ENCODE measurements at regions not wholly inside any gene's neighbourhood (a gene's known extent, or its start where the extent isn't known, plus 50 kb on each side); places are given as distances from the start of the nearest gene placed in this dataset.

DNA sequence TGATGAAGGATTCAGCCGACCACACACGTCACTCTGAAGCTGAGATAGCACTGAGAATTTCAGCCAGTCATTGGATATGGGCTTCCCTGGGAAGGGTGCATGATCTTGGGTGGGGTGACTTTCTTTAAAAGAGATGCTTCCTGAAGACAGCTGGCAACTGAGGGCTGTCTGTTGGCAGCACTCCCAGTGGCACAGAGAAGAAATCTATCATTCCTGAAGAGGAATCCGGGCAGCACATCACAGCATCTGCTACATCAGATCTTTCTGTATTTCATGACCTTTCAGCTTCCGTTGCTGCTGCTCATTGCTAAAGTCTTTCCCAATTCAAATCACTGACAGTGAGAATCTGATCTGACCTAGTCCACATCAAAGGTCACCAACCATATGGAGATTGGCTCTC lies 193.8 kb upstream of the RBPJ start (continued):
- TF ChIP-seq, protein P1, sequence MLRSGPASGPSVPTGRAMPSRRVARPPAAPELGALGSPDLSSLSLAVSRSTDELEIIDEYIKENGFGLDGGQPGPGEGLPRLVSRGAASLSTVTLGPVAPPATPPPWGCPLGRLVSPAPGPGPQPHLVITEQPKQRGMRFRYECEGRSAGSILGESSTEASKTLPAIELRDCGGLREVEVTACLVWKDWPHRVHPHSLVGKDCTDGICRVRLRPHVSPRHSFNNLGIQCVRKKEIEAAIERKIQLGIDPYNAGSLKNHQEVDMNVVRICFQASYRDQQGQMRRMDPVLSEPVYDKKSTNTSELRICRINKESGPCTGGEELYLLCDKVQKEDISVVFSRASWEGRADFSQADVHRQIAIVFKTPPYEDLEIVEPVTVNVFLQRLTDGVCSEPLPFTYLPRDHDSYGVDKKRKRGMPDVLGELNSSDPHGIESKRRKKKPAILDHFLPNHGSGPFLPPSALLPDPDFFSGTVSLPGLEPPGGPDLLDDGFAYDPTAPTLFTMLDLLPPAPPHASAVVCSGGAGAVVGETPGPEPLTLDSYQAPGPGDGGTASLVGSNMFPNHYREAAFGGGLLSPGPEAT (IDR thresholded peaks at IDR 0.05; ENCODE audit: low read depth) = no peak
- TF ChIP-seq ATF7 (IDR thresholded peaks at IDR 0.05; ENCODE audit: low read depth) = no peak
- TF ChIP-seq, protein P2, sequence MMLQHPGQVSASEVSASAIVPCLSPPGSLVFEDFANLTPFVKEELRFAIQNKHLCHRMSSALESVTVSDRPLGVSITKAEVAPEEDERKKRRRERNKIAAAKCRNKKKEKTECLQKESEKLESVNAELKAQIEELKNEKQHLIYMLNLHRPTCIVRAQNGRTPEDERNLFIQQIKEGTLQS (IDR thresholded peaks at IDR 0.05; ENCODE audit: borderline replicate concordance, extremely low read depth, low read depth, low read length) = no peak
- TF ChIP-seq POLR2A (IDR thresholded peaks at IDR 0.05; ENCODE audit: low read depth, low read length) = no peak

DNA sequence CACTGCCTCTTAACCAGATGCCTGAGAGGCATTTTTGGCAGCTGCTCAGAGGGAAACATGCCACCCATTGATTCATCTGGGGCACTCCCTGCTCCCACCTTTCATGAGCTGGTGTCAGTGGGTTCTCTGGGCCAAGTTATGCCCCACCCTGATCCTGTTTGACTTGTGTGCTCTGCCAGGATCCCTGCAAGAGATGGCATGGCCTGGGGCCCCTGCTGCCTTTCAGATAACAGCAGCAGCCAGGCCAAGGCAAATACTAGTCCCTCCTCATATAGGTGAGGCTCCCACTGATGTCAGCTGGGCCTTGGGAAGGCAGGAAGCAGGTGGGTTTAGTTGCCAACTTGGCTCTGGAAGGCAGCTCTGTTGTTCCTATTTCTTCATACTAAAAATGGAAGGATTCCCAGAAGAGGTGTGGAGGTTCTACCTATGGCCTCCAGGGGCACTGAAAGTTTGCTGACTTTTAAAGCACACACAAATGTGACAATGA lies 192.9 kb upstream of the RBPJ start:
- ATAC-seq = no peak
- Histone ChIP-seq H3K4me3 (no peak overlapping the region), H3K9me3 (replicated peaks; ENCODE audit: control insufficient read depth, insufficient read depth, low read length) (peaks cover 13% of the 10 kb centered on the region), H4K20me1 (ENCODE audit: control insufficient read depth, insufficient read depth) (no peaks in the 10 kb centered on the region), H3K9ac (ENCODE audit: control insufficient read depth, insufficient read depth, low read length) (no peak overlapping the region), H3K36me3 (ENCODE audit: control insufficient read depth in 2 of 2, insufficient read depth in 2 of 2, low read length in 1 of 2) (no peaks in the 10 kb centered on the region), H3K79me2 (ENCODE audit: control insufficient read depth, insufficient read depth, low read length) (no peaks in the 10 kb centered on the region), H3K4me1 (ENCODE audit: control insufficient read depth, insufficient read depth, low read length) (peaks cover 45% of the 10 kb centered on the region), H3K27me3 (replicated peaks in 1 of 2; ENCODE audit: control insufficient read depth in 2 of 2, insufficient read depth in 2 of 2, low read length in 1 of 2) (no peaks in the 10 kb centered on the region), H3K4me2 (ENCODE audit: control insufficient read depth, insufficient read depth) (no peak overlapping the region), H2AFZ (ENCODE audit: control insufficient read depth, low read depth, low read length) (no peak overlapping the region), H3K27ac (ENCODE audit: control insufficient read depth, insufficient read depth) (no peak overlapping the region)
- no peak for FAIRE-seq
- BruUV-seq (replicated peaks) = no TSS peak
- RAD21 ChIA-PET (ENCODE audit: unreplicated experiment) = interaction anchor here (0.5 to 1.4 kb wide), 2 partner anchors 171 to 191 kb away, joined by 3 read pairs; no protein-coding TSS in a partner anchor
- SMC1A ChIA-PET (ENCODE audit: uncharacterized antibody, unreplicated experiment) = interaction anchor here (1.4 to 3.3 kb wide), 3 partner anchors 17 to 45 kb away, joined by 5 to 13 read pairs (median 10); no protein-coding TSS in a partner anchor
- intact Hi-C loops (cut with micrococcal nuclease; ENCODE audit: unreplicated experiment) (no loop called here), in situ Hi-C loops (cut with MboI) (no loop called here)
- DNase-seq (ENCODE audit: low read depth, low spot score) = no peak
- CTCF ChIA-PET = interaction anchor here (1.0 to 1.9 kb wide), 3 partner anchors 17 to 197 kb away, joined by 3 to 4 read pairs (median 3); no protein-coding TSS in a partner anchor
- POLR2A ChIA-PET = interaction anchor here (0.6 kb wide), 1 partner anchor 33 kb away, joined by 3 read pairs; no protein-coding TSS in a partner anchor
- TF ChIP-seq NFYA (IDR thresholded peaks at IDR 0.05; ENCODE audit: borderline replicate concordance, low read depth, low read length) (no peak), MXI1 (IDR thresholded peaks at IDR 0.05; ENCODE audit: low read depth, low read length) (no peak), MTA2 (IDR thresholded peaks at IDR 0.05; ENCODE audit: low read depth) (no peak), SIX5 (IDR thresholded peaks at IDR 0.05; ENCODE audit: low read depth, low read length, severe bottlenecking) (no peak), ZNF207 (IDR thresholded peaks at IDR 0.05; ENCODE audit: borderline replicate concordance) (no peak), CBX5 (IDR thresholded peaks at IDR 0.05; ENCODE audit: low read depth) (no peak), PAX5 (IDR thresholded peaks at IDR 0.05; ENCODE audit: borderline replicate concordance, low read depth, low read length) (no peak), NR2C1 (IDR thresholded peaks at IDR 0.05) (no peak), BRCA1 (IDR thresholded peaks at IDR 0.05; ENCODE audit: low read depth, low read length) (no peak), KDM1A (IDR thresholded peaks at IDR 0.05; ENCODE audit: borderline replicate concordance) (no peak), IRF4 (IDR thresholded peaks at IDR 0.05; ENCODE audit: low read depth, low read length) (no peak), PAX8 (IDR thresholded peaks at IDR 0.05) (no peak), CREB1 (IDR thresholded peaks at IDR 0.05; ENCODE audit: low read depth) (no peak)
- TF ChIP-seq, protein P3, sequence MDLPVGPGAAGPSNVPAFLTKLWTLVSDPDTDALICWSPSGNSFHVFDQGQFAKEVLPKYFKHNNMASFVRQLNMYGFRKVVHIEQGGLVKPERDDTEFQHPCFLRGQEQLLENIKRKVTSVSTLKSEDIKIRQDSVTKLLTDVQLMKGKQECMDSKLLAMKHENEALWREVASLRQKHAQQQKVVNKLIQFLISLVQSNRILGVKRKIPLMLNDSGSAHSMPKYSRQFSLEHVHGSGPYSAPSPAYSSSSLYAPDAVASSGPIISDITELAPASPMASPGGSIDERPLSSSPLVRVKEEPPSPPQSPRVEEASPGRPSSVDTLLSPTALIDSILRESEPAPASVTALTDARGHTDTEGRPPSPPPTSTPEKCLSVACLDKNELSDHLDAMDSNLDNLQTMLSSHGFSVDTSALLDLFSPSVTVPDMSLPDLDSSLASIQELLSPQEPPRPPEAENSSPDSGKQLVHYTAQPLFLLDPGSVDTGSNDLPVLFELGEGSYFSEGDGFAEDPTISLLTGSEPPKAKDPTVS (IDR thresholded peaks at IDR 0.05; ENCODE audit: low read depth, low read length) = no peak
- TF ChIP-seq, protein P4, sequence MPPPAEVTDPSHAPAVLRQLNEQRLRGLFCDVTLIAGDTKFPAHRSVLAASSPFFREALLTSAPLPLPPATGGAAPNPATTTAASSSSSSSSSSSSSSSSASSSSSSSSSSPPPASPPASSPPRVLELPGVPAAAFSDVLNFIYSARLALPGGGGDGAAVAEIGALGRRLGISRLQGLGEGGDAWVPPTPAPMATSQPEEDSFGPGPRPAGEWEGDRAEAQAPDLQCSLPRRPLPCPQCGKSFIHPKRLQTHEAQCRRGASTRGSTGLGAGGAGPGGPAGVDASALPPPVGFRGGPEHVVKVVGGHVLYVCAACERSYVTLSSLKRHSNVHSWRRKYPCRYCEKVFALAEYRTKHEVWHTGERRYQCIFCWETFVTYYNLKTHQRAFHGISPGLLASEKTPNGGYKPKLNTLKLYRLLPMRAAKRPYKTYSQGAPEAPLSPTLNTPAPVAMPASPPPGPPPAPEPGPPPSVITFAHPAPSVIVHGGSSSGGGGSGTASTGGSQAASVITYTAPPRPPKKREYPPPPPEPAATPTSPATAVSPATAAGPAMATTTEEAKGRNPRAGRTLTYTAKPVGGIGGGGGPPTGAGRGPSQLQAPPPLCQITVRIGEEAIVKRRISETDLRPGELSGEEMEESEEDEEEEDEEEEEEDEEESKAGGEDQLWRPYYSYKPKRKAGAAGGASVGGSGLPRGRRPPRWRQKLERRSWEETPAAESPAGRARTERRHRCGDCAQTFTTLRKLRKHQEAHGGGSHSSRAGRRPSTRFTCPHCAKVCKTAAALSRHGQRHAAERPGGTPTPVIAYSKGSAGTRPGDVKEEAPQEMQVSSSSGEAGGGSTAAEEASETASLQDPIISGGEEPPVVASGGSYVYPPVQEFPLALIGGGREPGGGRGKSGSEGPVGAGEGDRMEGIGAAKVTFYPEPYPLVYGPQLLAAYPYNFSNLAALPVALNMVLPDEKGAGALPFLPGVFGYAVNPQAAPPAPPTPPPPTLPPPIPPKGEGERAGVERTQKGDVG (CRISPR knock-in tag; IDR thresholded peaks at IDR 0.05) = no peak
